GM18873 (cell line): ENCODE measurements at regions not wholly inside any gene's neighbourhood (a gene's known extent, or its start where the extent isn't known, plus 50 kb on each side); places are given as distances from the start of the nearest gene placed in this dataset.

Source experiments
- ATAC-seq: cut with Tn5 transposase; IDR thresholded peaks from one replicate; pipeline ENCODE4 v1.9.1; 2021; ENCODE audit warnings: mild to moderate bottlenecking, moderate library complexity, moderate number of reproducible peaks; ENCODE audit not compliant: unreplicated experiment, low FRiP score

GRCh38 chr1:216836316-216836715 is 113.1 kb upstream of the ESRRG start:
- ATAC-seq: no peak

- ATAC-seq: no peak
Observed at GRCh38 chr1:216833509-216833908, 110.3 kb upstream of the ESRRG start.

- ATAC-seq: no peak
Observed at GRCh38 chr1:216832192-216832591, 109.0 kb upstream of the ESRRG start.

- ATAC-seq: no peak
Observed at GRCh38 chr1:216830424-216831210, 107.4 kb upstream of the ESRRG start.

- ATAC-seq: no peak
Observed at GRCh38 chr1:216827251-216827650, 104.0 kb upstream of the ESRRG start.

- no peak for ATAC-seq
Observed at GRCh38 chr1:216826646-216827045, 103.4 kb upstream of the ESRRG start.

- ATAC-seq: no peak
Observed at GRCh38 chr1:216826214-216826613, 103.0 kb upstream of the ESRRG start.

- no peak for ATAC-seq
Observed at GRCh38 chr1:216825557-216825956, 102.3 kb upstream of the ESRRG start.

GRCh38 chr1:216824511-216824910 is 101.3 kb upstream of the ESRRG start:
- ATAC-seq: no peak

GRCh38 chr1:216823731-216824130 is 100.5 kb upstream of the ESRRG start:
- ATAC-seq: no peak

GRCh38 chr1:216822480-216822879 is 99.3 kb upstream of the ESRRG start:
- ATAC-seq: no peak

GRCh38 chr1:216820345-216820744 is 97.1 kb upstream of the ESRRG start:
- ATAC-seq: no peak

GRCh38 chr1:216818284-216818683 is 95.1 kb upstream of the ESRRG start:
- ATAC-seq: no peak

GRCh38 chr1:216815260-216816131 is 92.3 kb upstream of the ESRRG start:
- no peak for ATAC-seq

- ATAC-seq: no peak
Observed at GRCh38 chr1:216814576-216815259, 91.5 kb upstream of the ESRRG start.

- no peak for ATAC-seq
Observed at GRCh38 chr1:216812966-216813365, 89.7 kb upstream of the ESRRG start.

- no peak for ATAC-seq
Observed at GRCh38 chr1:216809649-216810048, 86.4 kb upstream of the ESRRG start.

- no peak for ATAC-seq
Observed at GRCh38 chr1:216807696-216808095, 84.5 kb upstream of the ESRRG start.

GRCh38 chr1:216805953-216806352 is 82.7 kb upstream of the ESRRG start:
- no peak for ATAC-seq

GRCh38 chr1:216805233-216805632 is 82.0 kb upstream of the ESRRG start:
- ATAC-seq: no peak

GRCh38 chr1:216804111-216804510 is 80.9 kb upstream of the ESRRG start:
- ATAC-seq: no peak
